GM19324 (cell line): ENCODE measurements at regions not wholly inside any gene's neighbourhood (a gene's known extent, or its start where the extent isn't known, plus 50 kb on each side); places are given as distances from the start of the nearest gene placed in this dataset.

Experiments
- ATAC-seq: cut with Tn5 transposase; IDR thresholded peaks from one replicate; pipeline ENCODE4 v1.9.1; 2021; ENCODE audit warnings: mild to moderate bottlenecking, moderate library complexity; ENCODE audit not compliant: unreplicated experiment, low FRiP score

DNA sequence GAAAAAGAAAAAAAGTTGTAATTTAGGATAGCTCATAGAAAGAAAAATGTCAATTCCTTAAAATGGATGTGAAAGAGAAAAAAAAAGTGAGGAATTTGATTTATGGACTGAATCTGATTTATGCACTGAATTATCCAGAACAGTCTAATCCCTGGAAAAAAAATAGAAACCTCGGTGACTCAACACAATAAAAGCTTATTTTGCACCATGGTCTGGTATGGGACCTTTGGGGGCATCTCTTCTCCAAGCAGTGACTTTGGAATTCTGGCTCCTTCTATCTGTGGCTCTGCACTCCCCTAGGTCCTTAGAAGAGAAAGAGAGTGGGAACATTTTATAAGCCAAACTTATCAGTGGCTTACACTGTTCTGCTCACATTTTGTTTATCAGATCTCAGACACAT is 471.7 kb upstream of the B3GALT2 start:
- ATAC-seq = no peak

DNA sequence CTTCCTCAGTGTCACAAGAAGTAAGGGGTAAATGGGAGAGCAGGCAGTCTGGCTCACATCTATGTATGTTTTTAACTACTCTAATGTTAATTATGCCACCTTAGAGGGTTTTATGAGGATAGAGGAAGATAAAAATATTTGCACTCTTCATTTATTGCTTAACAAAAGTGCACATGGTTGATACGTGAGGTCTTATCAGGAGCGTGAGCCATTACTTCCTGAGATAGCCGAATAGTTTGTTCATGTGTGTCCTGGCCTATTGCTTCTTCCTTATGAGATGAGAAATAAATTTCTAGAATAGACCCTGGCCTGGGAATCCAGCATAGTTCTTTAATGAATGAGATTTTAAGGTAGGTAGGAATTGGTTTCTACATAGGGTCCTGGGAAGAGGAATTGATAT is 471.1 kb upstream of the B3GALT2 start:
- no peak for ATAC-seq

DNA sequence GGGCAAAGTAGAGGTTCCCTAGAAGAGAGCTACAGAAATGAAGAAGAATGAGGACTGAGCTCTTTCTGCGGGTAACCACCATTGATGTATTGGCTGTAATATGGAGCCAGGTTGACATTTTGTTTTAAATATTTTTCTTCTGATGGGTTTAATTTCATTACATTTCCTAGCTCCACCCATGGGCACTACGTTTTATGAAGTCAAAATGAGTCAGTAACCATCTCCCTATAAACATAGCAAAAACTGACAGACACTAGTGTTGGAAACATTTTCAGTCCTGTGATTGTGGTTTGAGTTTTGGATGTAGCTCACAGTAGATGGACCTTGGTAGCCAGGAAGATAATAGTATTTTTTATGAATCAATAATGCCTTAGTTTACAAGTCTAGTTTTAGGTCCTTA is 470.4 kb upstream of the B3GALT2 start:
- ATAC-seq = no peak

DNA sequence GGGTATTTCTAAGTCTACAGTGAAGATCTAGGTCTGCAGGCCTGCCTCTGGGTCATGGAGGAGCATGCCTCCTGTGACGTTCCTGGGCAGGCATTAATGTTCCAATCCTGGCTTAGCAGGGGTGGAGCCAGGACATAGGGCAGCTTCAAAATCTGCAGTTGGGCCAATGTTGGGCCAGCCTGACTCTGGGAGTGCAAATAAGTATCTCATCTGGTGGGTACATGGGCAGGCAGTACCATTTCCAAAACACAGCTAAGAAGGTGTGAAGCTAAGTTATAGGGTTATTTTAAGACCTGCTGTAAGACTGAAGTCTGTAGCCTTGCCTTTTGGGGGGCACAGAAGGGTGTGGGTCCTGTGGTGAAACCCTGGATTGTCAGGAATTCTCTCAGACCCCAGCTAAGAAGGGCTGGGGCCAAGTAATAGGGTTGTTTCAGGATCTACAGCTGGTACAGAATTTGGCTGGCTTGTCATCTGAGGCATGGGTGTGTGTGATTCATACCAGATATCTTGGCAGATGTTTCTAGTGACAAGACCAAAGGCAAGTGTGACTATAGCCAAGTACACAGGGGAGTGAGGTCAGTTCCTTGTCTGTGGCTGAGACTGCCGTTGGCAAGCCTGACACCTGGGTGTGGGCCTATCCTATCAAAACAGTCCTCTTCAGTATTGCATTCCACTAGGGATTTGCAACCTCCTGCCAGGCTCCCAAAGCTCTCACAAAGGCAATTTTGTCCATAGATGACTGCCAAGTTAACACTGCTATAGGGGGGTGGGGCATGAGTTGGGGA is 468.7 kb upstream of the B3GALT2 start:
- no peak for ATAC-seq

DNA sequence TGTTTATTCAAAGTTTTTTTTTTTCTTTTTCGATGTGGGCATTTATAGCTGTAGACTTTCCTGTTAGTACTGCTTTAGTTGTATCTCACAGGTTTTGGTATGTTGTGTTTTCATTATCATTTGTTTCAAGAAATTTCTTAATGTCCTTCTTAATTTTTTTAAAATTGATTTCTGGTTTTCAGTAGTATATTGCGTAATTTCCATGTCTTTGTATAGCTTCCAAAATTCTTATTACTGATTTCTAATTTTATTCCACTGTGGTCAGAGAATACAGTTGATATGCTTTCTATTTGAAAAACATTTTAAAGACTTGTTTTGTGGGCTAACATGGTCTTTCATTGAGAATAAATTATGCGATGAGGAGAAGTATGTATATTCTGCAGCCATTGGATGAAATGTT is 463.2 kb upstream of the B3GALT2 start:
- ATAC-seq = no peak

DNA sequence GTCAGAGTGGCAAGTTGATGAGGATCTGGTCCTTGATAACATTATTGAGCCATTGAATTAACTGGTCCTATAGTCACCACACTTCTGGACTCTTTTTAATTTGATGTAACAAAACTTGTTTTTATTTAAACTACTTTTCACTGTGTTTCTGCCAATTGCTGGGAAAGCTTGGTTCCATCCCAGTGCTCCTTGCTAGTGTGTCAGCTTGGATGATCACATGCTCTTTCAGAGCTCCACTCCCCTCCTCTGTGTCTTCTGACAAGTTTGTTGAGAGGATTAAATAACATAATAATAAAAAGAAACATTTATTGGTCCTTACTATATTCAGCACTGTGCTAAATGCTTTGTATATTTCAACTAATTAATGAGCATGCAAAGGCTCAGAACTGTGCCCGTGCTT is 448.5 kb upstream of the B3GALT2 start:
- no peak for ATAC-seq

DNA sequence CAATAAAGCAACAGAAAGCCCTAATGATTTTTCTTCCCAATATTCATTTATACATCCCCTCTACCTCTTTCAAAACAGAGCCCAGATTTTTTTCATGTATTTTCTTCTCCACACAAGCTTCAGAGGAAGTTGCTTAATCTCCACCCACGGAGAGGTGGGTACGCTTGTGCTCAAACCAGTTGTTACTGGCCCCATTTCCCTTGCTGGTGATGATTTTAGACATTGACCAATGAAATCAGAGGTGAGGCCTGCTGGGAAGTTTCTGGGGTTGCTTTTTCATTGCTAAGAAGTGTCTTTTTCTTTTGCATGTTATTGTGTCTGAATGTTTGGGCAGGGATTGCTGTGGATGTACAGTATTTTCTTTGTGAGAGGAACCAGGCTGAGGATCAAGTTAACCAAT is 448.1 kb upstream of the B3GALT2 start:
- no peak for ATAC-seq

DNA sequence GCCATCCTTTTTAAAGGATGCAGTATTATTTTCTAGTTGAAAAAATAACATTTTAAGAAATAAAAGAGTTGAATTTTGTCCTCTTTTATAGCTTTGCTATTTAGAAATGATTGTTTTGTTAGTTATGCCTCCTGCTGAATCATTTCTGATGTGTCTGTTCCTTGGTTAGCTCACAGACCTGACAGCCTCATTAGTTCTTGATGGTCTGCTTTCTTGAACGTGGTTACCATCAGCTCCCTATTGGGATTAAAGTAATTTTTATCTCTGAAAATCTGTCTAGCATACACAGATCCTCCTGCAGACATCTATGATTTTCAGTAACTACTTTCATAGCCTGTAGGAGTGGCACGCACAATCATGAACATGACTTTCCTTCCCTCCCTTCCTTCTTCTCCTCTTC is 447.6 kb upstream of the B3GALT2 start:
- no peak for ATAC-seq

DNA sequence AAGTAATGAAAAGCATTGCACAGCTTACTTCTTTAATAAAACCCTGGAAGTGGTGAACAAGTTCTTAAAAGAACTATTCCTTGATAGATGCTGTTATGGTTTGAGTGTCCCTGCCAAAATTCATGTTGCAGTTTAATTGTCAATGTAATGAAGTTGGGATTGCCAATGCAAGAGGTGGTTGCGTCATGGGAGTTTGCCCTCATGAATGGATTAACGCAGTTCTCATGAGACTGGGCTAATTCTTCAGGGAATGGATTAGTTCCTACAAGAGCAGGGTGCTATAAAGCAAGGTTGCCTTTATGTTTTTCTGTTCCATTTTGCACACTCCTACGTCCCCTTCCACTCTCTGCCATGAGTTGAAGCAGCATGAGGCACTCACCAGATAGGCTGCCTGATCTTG is 446.7 kb upstream of the B3GALT2 start:
- ATAC-seq = no peak

DNA sequence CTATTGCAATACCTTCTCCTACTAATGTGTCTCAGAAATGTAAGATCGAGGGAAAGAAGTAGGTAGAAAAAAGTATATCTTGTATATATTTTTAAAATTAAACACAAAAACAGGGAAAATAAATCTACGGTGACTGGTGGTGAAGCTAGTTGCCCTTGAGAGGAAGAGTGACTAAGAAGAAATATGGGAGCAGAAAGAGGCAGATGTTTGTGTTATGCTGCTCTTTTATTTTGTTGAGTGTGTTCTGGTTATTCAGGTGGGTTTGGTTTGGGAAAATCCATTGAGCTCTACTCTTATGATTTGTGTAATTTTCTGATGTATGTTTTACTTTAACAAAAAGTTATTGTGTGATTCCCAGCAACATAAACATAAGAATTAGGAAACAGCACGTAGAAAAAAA is 444.9 kb upstream of the B3GALT2 start:
- ATAC-seq = no peak

DNA sequence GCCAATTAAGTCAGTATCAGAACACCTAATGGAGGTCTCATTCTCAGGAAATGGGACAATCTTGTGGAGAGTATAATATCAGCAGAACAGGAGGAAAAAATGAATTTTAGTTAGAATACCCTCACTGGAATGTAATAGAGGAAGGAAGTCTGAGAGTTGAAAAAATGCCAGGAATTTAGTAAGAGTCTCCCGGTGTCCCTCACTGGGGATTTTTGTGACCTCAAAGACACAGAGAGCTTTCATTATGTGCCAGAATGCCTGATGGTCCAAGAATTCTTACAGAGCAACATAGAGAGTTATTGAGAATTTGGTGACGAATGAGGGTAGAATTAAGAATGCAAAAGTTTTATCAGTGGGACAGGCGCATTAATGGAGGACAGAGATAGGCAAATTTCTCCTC is 443.5 kb upstream of the B3GALT2 start:
- no peak for ATAC-seq

DNA sequence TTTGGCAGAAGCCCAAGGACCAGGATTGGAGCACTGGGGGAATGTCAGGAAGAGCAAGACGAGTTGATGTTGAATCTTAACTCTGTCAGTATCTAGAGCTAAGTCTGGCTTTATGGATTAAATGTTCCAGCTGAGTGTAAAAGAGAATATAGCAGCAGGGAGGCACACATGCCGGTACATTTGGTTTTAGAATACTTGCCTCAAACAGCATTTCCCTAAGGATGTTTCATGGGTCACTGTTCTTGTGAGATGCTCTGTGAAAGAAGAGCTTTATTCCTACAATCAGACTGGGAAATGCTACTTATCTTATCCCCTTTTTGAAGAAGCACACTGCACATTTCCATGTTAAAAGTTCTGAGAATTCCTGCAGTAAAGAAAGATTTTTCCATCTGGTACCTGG is 440.3 kb upstream of the B3GALT2 start:
- ATAC-seq = no peak

DNA sequence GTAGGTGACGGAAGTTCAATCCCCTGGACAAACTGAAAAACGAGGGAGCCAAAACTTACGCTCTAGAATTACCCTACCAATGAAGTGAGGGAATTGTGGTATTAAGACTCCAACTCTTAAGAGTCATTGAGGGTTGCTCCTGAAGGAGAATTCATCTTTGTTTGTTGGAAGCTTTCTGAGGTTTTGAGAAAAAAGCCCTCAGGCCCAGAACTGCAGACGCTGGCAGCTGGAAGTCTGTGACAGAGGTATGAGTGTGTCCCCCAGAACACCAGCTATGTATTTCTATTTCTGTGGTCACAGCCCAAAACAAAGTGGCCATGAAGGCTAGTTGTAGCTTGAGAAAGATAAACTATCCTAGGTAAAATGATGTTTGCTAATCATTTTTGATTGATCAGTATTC is 438.8 kb upstream of the B3GALT2 start:
- ATAC-seq = no peak

DNA sequence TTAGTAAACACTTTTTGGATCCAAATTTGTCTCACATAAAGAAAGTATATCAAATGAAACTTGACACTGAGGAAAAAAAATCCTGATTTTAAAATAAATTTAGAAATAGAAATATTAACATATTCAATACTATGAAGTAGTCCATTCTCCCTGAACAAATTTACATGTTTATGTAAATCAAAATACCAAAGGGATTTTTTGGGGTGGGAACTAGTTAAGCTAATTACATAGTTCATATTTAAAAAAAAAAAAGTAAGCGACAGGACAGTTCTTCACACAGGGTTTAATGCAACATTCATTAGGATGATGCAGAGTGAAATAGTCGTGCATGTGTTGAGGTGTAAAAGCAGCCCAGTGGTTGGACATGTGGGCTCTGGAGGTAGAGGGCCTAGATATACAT is 433.5 kb upstream of the B3GALT2 start:
- no peak for ATAC-seq

DNA sequence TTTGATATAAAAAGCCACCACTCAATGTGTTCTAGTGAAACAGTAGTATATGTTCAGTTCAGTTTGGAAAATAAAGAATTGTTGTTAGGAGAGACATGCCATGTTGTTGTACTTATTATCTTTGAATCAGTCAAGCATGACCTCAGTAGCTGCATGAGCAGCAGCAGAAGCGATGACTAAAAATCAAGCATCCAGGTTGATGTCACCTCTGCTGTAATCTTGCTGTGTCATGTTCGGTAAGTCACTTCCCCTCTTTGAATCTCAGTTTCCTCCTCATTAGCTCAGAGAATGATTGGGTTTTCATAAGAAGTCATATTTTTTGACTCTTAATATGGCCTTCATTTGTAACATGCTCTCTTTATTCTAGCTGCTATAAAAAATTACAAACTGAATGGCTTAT is 428.4 kb upstream of the B3GALT2 start:
- ATAC-seq = no peak

DNA sequence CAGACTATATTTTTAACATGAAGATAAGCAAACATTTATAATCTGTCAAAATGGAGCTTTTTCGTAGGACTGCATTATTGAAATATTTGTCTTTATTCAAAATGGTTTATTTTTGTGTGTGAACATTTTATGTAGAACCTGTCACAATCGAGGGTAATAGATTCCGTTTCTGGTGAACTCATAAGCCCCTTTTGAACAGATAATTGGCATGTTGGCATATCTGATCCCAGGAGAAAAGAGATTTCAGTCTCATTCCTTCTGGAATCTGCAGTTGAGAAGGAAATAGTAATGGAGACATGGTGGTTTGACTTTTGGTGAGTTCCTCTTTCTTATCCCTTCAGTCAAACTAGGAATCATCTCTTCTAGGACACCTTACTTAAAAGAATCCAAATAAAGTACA is 427.9 kb upstream of the B3GALT2 start:
- ATAC-seq = no peak

DNA sequence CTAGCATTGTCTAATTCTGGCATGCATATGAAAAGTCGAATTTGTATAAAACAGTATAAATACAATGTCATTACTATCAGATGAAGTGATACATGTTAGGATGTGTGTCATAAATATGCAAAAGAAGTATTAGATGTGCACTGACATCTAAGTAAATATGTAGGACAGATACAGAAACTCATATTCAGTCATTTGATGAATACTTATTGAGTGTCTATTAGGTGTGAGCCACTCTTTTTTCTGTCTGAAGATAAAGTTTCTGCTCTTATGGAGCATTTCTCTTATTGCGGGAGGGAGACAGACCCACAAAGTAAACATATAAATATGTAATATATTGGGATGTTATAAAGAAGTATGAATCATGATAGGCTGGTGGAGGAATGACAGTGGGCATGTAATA is 426.6 kb upstream of the B3GALT2 start:
- no peak for ATAC-seq

DNA sequence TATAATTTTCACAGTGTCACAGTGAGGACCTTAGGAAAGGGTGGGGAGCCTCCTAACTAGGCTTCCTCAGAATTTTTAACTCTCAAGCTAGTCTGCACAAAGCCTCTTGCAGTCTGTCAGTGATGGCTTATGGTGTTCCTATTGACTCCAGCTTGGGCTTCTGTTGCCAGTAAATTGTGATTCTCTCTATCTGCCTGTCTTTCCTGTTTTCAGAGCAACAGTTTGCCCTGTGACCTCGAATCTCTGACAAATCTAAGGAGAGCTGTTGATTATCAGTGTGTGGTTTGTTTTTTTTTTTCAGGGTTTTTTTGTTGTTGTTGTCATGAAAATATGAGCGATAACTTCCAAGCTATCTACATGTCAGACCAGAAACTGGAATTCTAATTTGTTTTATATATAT is 423.2 kb upstream of the B3GALT2 start:
- ATAC-seq = no peak

DNA sequence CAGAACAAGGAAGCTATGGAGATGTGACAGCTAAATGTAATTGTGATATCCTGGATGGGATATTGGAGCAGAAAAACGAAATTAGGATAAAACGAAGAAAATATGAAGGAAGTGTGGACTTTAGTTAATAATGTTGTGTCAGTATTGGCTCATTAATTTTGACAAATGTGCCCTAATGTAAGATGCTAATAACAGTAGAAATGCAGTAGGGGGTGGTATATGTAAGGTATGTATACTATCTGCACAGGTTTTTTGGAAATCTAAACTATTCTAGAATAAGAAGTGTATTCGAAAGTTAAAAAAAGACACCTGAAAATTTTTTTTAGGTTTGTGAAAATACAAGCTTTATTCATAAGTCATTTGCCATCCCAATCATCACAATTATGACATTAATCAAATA is 421.4 kb upstream of the B3GALT2 start:
- no peak for ATAC-seq

DNA sequence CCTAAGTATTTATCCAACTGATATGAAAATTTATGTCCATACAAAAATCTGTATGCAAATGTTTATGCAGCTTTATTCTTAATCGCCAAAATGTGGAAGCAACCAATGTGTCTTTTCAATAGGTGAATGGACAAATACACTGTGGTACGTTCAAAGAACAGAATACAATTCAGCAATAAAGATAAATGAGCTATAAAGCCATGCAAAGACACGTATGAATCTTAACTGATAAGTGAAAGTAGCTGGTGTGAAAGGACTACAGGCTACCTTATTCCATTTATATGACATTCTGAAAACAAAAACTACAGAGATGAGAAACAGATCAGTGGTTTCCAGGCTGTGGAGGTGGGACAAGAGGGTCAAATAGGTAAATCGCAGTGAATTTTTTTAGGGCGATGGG is 419.6 kb upstream of the B3GALT2 start:
- no peak for ATAC-seq

DNA sequence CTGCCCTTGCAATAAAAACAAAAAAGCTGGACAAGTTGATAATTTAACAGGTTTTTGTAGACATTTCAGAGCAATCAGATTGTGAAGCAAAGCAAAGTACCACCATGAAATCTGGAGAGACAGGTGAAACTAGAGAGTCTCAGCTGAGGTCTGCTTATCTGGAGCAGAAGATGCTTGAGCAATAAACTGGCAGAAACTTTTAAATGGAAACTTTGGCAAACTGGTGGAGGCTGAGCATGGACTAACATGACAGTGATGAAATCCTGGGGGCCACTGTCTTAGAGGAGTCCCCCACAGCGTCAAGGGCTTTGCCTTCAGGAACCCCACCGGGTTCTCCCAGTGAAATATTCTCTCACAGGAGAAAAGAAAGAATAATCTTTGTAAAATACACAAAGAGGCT is 416.3 kb upstream of the B3GALT2 start:
- ATAC-seq = no peak

DNA sequence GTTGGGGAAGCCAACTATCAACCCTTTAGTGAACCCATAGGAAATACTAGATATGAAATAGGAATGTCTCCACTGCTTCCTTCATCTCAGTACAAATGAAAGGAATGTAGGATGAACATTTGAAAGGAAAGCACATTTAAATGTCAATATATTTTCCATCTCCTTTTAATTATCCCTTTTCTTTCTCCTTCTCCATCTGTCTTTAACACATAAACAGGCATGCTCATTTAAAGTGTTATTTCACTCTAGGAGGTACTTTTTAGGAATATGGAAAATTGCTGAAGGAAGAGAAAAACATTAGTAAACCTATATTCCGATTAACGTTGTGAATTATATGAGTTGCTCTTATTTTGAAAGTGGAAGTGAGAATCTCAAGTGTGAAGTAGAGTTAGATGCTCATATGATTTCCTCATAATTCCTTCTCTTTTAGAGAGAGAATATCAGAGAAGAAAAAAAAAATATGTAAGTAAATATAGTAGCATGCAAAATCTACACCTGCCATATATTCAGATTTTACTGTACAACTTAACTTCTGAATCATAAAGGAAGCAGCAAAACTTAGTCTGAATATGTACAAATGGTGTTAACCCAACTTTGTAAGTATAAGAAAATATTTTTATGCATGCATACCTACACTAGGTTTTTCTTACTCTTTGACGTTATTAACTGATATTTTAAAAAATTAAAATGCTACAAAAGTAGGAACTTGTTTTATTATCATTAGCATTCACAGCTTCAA is 406.9 kb upstream of the B3GALT2 start:
- no peak for ATAC-seq
